ENCODE measurements at regions not wholly inside any gene's neighbourhood (a gene's known extent, or its start where the extent isn't known, plus 50 kb on each side); places are given as distances from the start of the nearest gene placed in this dataset.

DNA sequence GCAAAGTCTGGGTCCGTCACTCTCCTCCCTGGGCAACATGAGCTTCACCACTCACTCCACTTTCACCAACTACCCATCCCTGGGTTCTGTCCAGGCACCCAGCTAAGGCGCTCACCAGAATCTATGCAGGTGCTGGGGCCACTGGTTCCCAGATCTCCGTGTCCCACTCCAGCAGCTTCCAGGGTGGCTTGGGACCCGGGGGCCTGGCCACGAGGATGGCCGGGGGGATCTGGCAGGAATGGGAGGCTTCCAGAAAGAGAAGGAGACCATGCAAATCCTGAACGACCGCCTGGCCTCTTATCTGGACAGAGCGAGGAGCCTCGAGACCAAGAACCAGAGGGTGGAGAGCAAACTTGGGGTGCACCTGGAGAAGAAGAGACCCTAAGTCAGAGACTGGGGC, 1611.0 kb upstream of the ACO1 start:
- H3K27ac ChIP-seq = no peak overlapping the region
- H3K9me3 ChIP-seq = no peaks in the 10 kb centered on the region
- no peak overlapping the region for H3K4me3 ChIP-seq
- DNase-seq = peak; percentile 60
- H3K4me1 ChIP-seq = no peaks in the 10 kb centered on the region
- intact Hi-C loops (cut with DNase I) = no loop called here
- H3K36me3 ChIP-seq = no peaks in the 10 kb centered on the region
- TF ChIP-seq, protein P1, sequence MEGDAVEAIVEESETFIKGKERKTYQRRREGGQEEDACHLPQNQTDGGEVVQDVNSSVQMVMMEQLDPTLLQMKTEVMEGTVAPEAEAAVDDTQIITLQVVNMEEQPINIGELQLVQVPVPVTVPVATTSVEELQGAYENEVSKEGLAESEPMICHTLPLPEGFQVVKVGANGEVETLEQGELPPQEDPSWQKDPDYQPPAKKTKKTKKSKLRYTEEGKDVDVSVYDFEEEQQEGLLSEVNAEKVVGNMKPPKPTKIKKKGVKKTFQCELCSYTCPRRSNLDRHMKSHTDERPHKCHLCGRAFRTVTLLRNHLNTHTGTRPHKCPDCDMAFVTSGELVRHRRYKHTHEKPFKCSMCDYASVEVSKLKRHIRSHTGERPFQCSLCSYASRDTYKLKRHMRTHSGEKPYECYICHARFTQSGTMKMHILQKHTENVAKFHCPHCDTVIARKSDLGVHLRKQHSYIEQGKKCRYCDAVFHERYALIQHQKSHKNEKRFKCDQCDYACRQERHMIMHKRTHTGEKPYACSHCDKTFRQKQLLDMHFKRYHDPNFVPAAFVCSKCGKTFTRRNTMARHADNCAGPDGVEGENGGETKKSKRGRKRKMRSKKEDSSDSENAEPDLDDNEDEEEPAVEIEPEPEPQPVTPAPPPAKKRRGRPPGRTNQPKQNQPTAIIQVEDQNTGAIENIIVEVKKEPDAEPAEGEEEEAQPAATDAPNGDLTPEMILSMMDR (IDR thresholded peaks at IDR 0.05) = no peak
- no peak for TF ChIP-seq EP300 (IDR thresholded peaks at IDR 0.05)
- TF ChIP-seq POLR2A (IDR thresholded peaks at IDR 0.05) = no peak
- no peak for TF ChIP-seq POLR2AphosphoS5 (IDR thresholded peaks at IDR 0.05)
- WGBS, 2 donors = 87 to 94% methylated on average over 10 of the region's 10 CpGs
- no peaks in the 10 kb centered on the region for H3K27me3 ChIP-seq

DNA sequence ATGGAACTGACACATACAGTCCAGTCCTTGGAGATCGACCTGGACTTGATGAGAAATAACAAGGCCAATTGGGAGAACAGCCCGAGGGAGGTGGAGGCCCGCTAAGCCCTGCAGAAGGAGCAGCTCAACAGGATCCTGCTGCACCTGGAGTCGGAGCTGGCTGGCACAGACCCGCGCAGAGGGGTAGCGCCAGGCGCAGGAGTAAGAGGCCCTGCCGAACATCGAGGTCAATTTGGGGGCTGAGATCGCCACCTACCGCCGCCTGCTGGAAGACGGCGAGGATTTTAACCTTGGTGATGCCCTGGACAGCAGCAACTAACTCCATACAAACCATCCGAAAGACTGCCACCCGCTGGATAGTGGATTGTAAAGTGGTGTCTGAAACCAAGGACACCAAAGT, 1610.1 kb upstream of the ACO1 start:
- WGBS, 2 donors = 69 to 77% methylated on average over 17 of the region's 17 CpGs
- Histone ChIP-seq H3K4me1 (no peaks in the 10 kb centered on the region), H3K4me3 (no peak overlapping the region), H3K9me3 (no peaks in the 10 kb centered on the region), H3K27ac (no peak overlapping the region), H3K36me3 (no peaks in the 10 kb centered on the region), H3K27me3 (no peaks in the 10 kb centered on the region)
- no peak for TF ChIP-seq POLR2AphosphoS5 (IDR thresholded peaks at IDR 0.05)
- TF ChIP-seq EP300 (IDR thresholded peaks at IDR 0.05) = no peak
- DNase-seq = no peak
- intact Hi-C loops (cut with DNase I) = no loop called here

DNA sequence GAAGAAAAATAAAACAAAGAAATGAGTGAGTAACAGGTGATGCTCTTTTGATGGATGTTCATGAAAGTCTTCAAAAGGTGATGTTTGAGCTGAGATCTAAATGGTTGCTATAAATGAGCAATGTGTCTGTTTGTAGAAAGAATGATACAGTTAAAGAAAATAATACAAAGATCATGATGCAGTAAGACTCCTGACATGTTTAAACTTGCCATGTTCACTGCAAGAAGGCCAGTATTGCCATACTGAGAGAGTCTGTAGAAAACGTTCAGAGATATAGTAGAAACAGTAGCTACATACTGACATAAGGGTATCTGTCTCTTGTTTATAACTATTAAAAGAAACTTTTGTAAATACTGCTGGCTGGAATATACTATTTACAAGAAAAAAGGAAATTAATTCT, 1609.2 kb upstream of the ACO1 start:
- Histone ChIP-seq H3K4me1 (no peaks in the 10 kb centered on the region), H3K9me3 (no peaks in the 10 kb centered on the region), H3K4me3 (no peak overlapping the region), H3K27me3 (no peaks in the 10 kb centered on the region), H3K27ac (no peak overlapping the region), H3K36me3 (no peaks in the 10 kb centered on the region)
- 35 to 44% methylated on average over 1 of the region's 1 CpG for WGBS, 2 donors
- no peak for TF ChIP-seq POLR2AphosphoS5 (IDR thresholded peaks at IDR 0.05)
- TF ChIP-seq POLR2A (IDR thresholded peaks at IDR 0.05) = no peak
- TF ChIP-seq EP300 (IDR thresholded peaks at IDR 0.05) = no peak
- TF ChIP-seq, protein P1 (IDR thresholded peaks at IDR 0.05) = no peak
- intact Hi-C loops (cut with DNase I) = no loop called here
- DNase-seq = no peak

DNA sequence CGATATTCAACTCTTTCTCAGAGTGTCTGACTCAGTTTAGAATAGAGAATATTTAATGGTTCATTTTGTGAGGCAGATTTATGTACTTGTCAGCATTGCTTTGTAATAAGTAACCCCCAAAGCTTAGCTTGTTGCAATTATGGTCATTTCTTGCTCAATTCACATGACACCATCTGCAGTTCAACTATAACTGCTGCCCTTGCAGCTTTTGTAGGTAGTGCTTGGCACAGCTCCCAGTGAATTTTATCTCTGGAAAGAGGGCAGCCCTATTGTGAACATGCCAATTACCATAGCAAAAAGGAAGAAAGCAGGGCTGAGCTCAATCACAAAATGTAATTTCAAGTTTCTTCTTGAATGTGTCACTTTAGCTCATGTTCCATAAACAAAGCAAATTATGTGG, 1587.7 kb upstream of the ACO1 start:
- TF ChIP-seq POLR2AphosphoS5 (IDR thresholded peaks at IDR 0.05) (no peak), EP300 (IDR thresholded peaks at IDR 0.05) (no peak), POLR2A (IDR thresholded peaks at IDR 0.05) (no peak)
- TF ChIP-seq, protein P1 (IDR thresholded peaks at IDR 0.05) = no peak
- intact Hi-C loops (cut with DNase I) = no loop called here
- 84 to 95% methylated on average over 1 of the region's 1 CpG for WGBS, 2 donors
- H3K27ac ChIP-seq = no peak overlapping the region
- no peaks in the 10 kb centered on the region for H3K9me3 ChIP-seq
- no peaks in the 10 kb centered on the region for H3K27me3 ChIP-seq
- no peak for DNase-seq
- H3K4me1 ChIP-seq = no peaks in the 10 kb centered on the region
- H3K36me3 ChIP-seq = no peaks in the 10 kb centered on the region
- no peak overlapping the region for H3K4me3 ChIP-seq

DNA sequence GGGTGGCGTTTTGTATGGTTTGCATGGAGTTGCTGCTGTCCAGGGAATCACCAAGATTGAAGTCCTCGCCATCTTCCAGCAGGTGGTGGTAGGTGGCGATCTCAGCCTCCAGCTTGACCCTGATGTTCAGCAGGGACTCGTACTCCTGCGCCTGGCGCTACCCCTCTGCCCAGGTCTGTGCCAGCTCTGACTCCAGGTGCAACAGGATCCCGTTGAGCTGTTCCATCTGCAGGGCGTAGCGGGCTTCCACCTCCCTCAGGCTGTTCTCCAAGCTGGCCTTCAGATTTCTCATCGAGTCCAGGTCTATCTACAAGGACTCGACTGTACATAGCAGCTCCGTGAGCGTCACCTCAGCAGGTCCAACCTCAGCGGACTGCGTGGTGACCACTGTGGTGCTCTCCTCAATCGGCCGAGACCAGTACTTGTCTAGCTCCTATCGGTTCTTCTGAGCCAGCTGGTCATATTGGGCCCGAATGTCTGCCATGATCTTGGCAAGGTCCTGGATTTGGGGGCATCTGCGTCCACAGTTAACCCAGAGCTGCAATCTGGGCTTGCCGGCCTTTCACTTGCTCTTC, 1584.8 kb upstream of the ACO1 start:
- TF ChIP-seq EP300 (IDR thresholded peaks at IDR 0.05) = no peak
- no peak for TF ChIP-seq POLR2AphosphoS5 (IDR thresholded peaks at IDR 0.05)
- no peak for TF ChIP-seq POLR2A (IDR thresholded peaks at IDR 0.05)
- TF ChIP-seq, protein P1 (IDR thresholded peaks at IDR 0.05) = no peak
- Histone ChIP-seq H3K36me3 (no peaks in the 10 kb centered on the region), H3K27me3 (no peaks in the 10 kb centered on the region), H3K9me3 (no peaks in the 10 kb centered on the region), H3K27ac (no peak overlapping the region), H3K4me3 (no peak overlapping the region), H3K4me1 (no peaks in the 10 kb centered on the region)
- intact Hi-C loops (cut with DNase I) = no loop called here
- 93 to 95% methylated on average over 21 of the region's 21 CpGs for WGBS, 2 donors
- no peak for DNase-seq

All from sigmoid colon (tissue), 6 donors.